ENCODE measurements at regions not wholly inside any gene's neighbourhood (a gene's known extent, or its start where the extent isn't known, plus 50 kb on each side); places are given as distances from the start of the nearest gene placed in this dataset.
"Not testable (repeated sequence)": the region's sequence is repeated elsewhere in the genome, so short reads cannot be mapped to it uniquely, and the experiment has no call there.

GRCh38 chr12:38123028-38123427, 193.5 kb upstream of the ALG10B start:
- H3K27ac Mint-ChIP-seq; DNase-seq; H3K4me1 Mint-ChIP-seq; H3K36me3 Mint-ChIP-seq (ENCODE audit: low read depth); POLR2A ChIA-PET; H3K27me3 Mint-ChIP-seq; H3K4me3 Mint-ChIP-seq; CTCF ChIA-PET: not testable (repeated sequence)
- H3K9me3 Mint-ChIP-seq = peaks cover 11% of the 10 kb centered on the region

GRCh38 chr12:38123566-38124246, 192.9 kb upstream of the ALG10B start:
- H3K4me1 Mint-ChIP-seq = no peaks in the 10 kb centered on the region
- POLR2A ChIA-PET = no interaction called here
- H3K27ac Mint-ChIP-seq = no peak overlapping the region
- H3K9me3 Mint-ChIP-seq = peaks cover 7% of the 10 kb centered on the region
- H3K36me3 Mint-ChIP-seq (ENCODE audit: low read depth) = no peaks in the 10 kb centered on the region
- H3K4me3 Mint-ChIP-seq = no peak overlapping the region
- DNase-seq = no peak
- no peaks in the 10 kb centered on the region for H3K27me3 Mint-ChIP-seq
- CTCF ChIA-PET = no interaction called here

- H3K4me3 Mint-ChIP-seq = no peak overlapping the region
- no peak for DNase-seq
- peaks cover 6% of the 10 kb centered on the region for H3K9me3 Mint-ChIP-seq
- no peaks in the 10 kb centered on the region for H3K27me3 Mint-ChIP-seq
- H3K27ac Mint-ChIP-seq = no peak overlapping the region
- POLR2A ChIA-PET = no interaction called here
- H3K4me1 Mint-ChIP-seq = no peaks in the 10 kb centered on the region
- CTCF ChIA-PET = no interaction called here
- no peaks in the 10 kb centered on the region for H3K36me3 Mint-ChIP-seq (ENCODE audit: low read depth)
Observed at GRCh38 chr12:38124247-38125012, 192.1 kb upstream of the ALG10B start.

GRCh38 chr12:38132139-38132538, 184.4 kb upstream of the ALG10B start:
- Mint-ChIP-seq H3K27me3 (no peaks in the 10 kb centered on the region), H3K36me3 (ENCODE audit: low read depth) (no peaks in the 10 kb centered on the region), H3K4me3 (no peak overlapping the region), H3K4me1 (no peaks in the 10 kb centered on the region), H3K9me3 (no peaks in the 10 kb centered on the region), H3K27ac (no peak overlapping the region)
- POLR2A ChIA-PET = no interaction called here
- no peak for DNase-seq
- CTCF ChIA-PET = no interaction called here

- POLR2A ChIA-PET = no interaction called here
- Mint-ChIP-seq H3K4me1 (peaks cover 8% of the 10 kb centered on the region), H3K36me3 (ENCODE audit: low read depth) (no peaks in the 10 kb centered on the region), H3K4me3 (no peak overlapping the region), H3K27ac (no peak overlapping the region), H3K27me3 (peaks cover 4% of the 10 kb centered on the region), H3K9me3 (no peaks in the 10 kb centered on the region)
- no peak for DNase-seq
- CTCF ChIA-PET = interaction anchor here (1.1 kb wide), 1 partner anchor 179 kb away, joined by 4 read pairs; the partner anchor contains the start of gene ALG10B
Observed at GRCh38 chr12:38137287-38137686, 179.3 kb upstream of the ALG10B start.

- Mint-ChIP-seq H3K4me1 (peaks cover 8% of the 10 kb centered on the region), H3K9me3 (no peaks in the 10 kb centered on the region), H3K27me3 (peaks cover 4% of the 10 kb centered on the region), H3K4me3 (no peak overlapping the region), H3K36me3 (ENCODE audit: low read depth) (no peaks in the 10 kb centered on the region), H3K27ac (no peak overlapping the region)
- ChIA-PET CTCF (interaction anchor here (0.6 to 1.1 kb wide), 2 partner anchors 179 to 208 kb away, joined by 3 to 4 read pairs; partner anchors contain the start of gene ALG10B), POLR2A (no interaction called here)
- no peak for DNase-seq
Observed at GRCh38 chr12:38137716-38138115, 178.9 kb upstream of the ALG10B start.

- POLR2A ChIA-PET = no interaction called here
- CTCF ChIA-PET = interaction anchor here (0.6 to 1.1 kb wide), 3 partner anchors 10 to 207 kb away, joined by 3 to 4 read pairs (median 4); partner anchors contain the start of gene ALG10B
- peaks cover 8% of the 10 kb centered on the region for H3K4me1 Mint-ChIP-seq
- H3K27ac Mint-ChIP-seq = no peak overlapping the region
- no peaks in the 10 kb centered on the region for H3K9me3 Mint-ChIP-seq
- peaks cover 4% of the 10 kb centered on the region for H3K27me3 Mint-ChIP-seq
- H3K36me3 Mint-ChIP-seq (ENCODE audit: low read depth) = no peaks in the 10 kb centered on the region
- peak overlapping the region; percentile 69 for H3K4me3 Mint-ChIP-seq
- peak; percentile 60 for DNase-seq
Observed at GRCh38 chr12:38138225-38139221, 178.1 kb upstream of the ALG10B start.

GRCh38 chr12:38139456-38139855, 177.1 kb upstream of the ALG10B start:
- no peak overlapping the region for H3K27ac Mint-ChIP-seq
- H3K27me3 Mint-ChIP-seq = peaks cover 4% of the 10 kb centered on the region
- H3K36me3 Mint-ChIP-seq (ENCODE audit: low read depth) = no peaks in the 10 kb centered on the region
- DNase-seq = no peak
- peaks cover 8% of the 10 kb centered on the region for H3K4me1 Mint-ChIP-seq
- no peak overlapping the region for H3K4me3 Mint-ChIP-seq
- ChIA-PET CTCF (interaction anchor here (0.8 kb wide), 1 partner anchor 9 kb away, joined by 4 read pairs; no protein-coding TSS in a partner anchor), POLR2A (no interaction called here)
- no peaks in the 10 kb centered on the region for H3K9me3 Mint-ChIP-seq

GRCh38 chr12:38141239-38141638, 175.3 kb upstream of the ALG10B start:
- Mint-ChIP-seq H3K4me3 (no peak overlapping the region), H3K9me3 (no peaks in the 10 kb centered on the region), H3K36me3 (ENCODE audit: low read depth) (no peaks in the 10 kb centered on the region), H3K27ac (no peak overlapping the region), H3K27me3 (peaks cover 4% of the 10 kb centered on the region), H3K4me1 (peaks cover 8% of the 10 kb centered on the region)
- no peak for DNase-seq
- ChIA-PET CTCF (no interaction called here), POLR2A (no interaction called here)

GRCh38 chr12:38141861-38142260, 174.7 kb upstream of the ALG10B start:
- H3K4me3 Mint-ChIP-seq = no peak overlapping the region
- DNase-seq = no peak
- H3K36me3 Mint-ChIP-seq (ENCODE audit: low read depth) = no peaks in the 10 kb centered on the region
- no peaks in the 10 kb centered on the region for H3K9me3 Mint-ChIP-seq
- H3K27me3 Mint-ChIP-seq = peaks cover 4% of the 10 kb centered on the region
- ChIA-PET POLR2A (no interaction called here), CTCF (no interaction called here)
- H3K27ac Mint-ChIP-seq = no peak overlapping the region
- H3K4me1 Mint-ChIP-seq = peaks cover 8% of the 10 kb centered on the region

- Mint-ChIP-seq H3K36me3 (ENCODE audit: low read depth) (no peaks in the 10 kb centered on the region), H3K9me3 (no peaks in the 10 kb centered on the region), H3K4me3 (no peak overlapping the region), H3K4me1 (peaks cover 8% of the 10 kb centered on the region), H3K27ac (no peak overlapping the region), H3K27me3 (peaks cover 3% of the 10 kb centered on the region)
- ChIA-PET POLR2A (no interaction called here), CTCF (no interaction called here)
- no peak for DNase-seq
Observed at GRCh38 chr12:38142974-38143373, 173.6 kb upstream of the ALG10B start.

- Mint-ChIP-seq H3K9me3 (peaks cover 6% of the 10 kb centered on the region), H3K27me3 (no peaks in the 10 kb centered on the region), H3K27ac (no peak overlapping the region), H3K4me1 (peaks cover under 1% of the 10 kb centered on the region), H3K4me3 (no peak overlapping the region), H3K36me3 (ENCODE audit: low read depth) (no peaks in the 10 kb centered on the region)
- POLR2A ChIA-PET = no interaction called here
- CTCF ChIA-PET = no interaction called here
- DNase-seq = no peak
Observed at GRCh38 chr12:38144049-38144448, 172.5 kb upstream of the ALG10B start.
